Right lobe of liver (tissue), 4 donors: ENCODE measurements at regions not wholly inside any gene's neighbourhood (a gene's known extent, or its start where the extent isn't known, plus 50 kb on each side); places are given as distances from the start of the nearest gene placed in this dataset.

ENCODE experiments used
- POLR2A ChIP-seq: fragments of 450-650 bp; IDR thresholded peaks from one replicate; pipeline ENCODE4 v1.6.1; 2017; ENCODE audit warnings: antibody characterized with exemption, mild to moderate bottlenecking
- TF ChIP-seq, protein P1 (sequence below), 4 donors: fragments of 200-600 bp in 3 of 4; fragments of 450-650 bp in 1 of 4; IDR thresholded peaks; one replicate each; pipeline versions ENCODE4 v1.5.1 to v1.8.0; 2016 to 2022; ENCODE audit warnings: antibody characterized with exemption in 4 of 4, mild to moderate bottlenecking in 2 of 4
- donor health status: DM: no; HTN: no; CAD: no.
- donor health status: DM: no; HTN: no; CAD: no.
- donor health status: DM: no; HTN: yes; CAD: no.

DNA sequence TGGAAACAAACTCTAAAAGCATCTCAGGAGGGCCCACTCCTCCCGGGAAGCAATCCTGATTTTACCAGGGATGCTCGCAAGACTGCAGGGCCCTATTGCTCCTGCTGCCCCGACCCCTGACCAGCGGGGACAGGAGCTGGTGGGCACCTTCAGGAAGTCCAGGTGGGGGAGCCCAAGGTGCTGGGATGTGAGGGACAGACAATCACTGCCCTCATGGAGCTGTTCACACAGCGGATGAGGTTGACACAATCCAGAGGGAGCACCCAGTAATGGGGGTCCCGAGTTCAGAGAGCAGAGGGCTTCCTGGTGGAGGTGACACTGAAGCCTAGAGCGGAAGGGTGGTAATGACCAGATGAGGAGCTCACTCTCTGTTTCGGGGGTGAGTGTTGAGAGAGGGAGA lies 126.2 kb downstream of the FOXL1 start:
- TF ChIP-seq, protein P1, sequence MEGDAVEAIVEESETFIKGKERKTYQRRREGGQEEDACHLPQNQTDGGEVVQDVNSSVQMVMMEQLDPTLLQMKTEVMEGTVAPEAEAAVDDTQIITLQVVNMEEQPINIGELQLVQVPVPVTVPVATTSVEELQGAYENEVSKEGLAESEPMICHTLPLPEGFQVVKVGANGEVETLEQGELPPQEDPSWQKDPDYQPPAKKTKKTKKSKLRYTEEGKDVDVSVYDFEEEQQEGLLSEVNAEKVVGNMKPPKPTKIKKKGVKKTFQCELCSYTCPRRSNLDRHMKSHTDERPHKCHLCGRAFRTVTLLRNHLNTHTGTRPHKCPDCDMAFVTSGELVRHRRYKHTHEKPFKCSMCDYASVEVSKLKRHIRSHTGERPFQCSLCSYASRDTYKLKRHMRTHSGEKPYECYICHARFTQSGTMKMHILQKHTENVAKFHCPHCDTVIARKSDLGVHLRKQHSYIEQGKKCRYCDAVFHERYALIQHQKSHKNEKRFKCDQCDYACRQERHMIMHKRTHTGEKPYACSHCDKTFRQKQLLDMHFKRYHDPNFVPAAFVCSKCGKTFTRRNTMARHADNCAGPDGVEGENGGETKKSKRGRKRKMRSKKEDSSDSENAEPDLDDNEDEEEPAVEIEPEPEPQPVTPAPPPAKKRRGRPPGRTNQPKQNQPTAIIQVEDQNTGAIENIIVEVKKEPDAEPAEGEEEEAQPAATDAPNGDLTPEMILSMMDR (IDR thresholded peaks at IDR 0.05): no peak
- no peak for TF ChIP-seq POLR2A
